ENCODE measurements at regions not wholly inside any gene's neighbourhood (a gene's known extent, or its start where the extent isn't known, plus 50 kb on each side); places are given as distances from the start of the nearest gene placed in this dataset.

DNA sequence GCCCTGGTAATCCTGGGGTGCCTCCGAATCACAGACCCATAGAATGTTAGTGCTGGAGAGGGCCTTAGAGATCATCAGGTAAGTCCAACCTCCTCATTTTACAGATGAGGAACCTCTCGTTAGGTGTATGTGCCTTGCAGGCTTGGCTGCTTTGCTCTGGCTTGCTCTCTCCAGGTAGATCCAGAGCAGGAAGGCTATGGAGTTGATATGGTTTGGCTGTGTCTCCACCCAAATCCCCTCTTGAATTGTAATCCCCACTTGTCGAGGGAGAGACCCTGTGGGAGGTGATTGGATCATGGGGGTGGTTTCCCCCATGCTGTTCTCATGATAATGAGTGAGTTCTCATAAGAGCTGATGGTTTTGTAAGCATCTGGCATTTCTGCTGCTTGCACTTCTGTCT, 186.0 kb upstream of the PLXNA2 start:
- TF ChIP-seq POLR2A (IDR thresholded peaks at IDR 0.05) (no peak), CTCF (IDR thresholded peaks at IDR 0.05) (no peak), EP300 (IDR thresholded peaks at IDR 0.05) (no peak), POLR2AphosphoS5 (IDR thresholded peaks at IDR 0.05) (no peak)
- DNase-seq (ENCODE audit: low spot score in 2 of 2) = no peak
- WGBS = 72% methylated on average over 3 of the region's 3 CpGs
- H3K36me3 ChIP-seq = no peaks in the 10 kb centered on the region
- no peak overlapping the region for H3K27ac ChIP-seq
- H3K27me3 ChIP-seq = no peaks in the 10 kb centered on the region
- H3K4me1 ChIP-seq = no peaks in the 10 kb centered on the region
- no peak overlapping the region for H3K4me3 ChIP-seq
- no peaks in the 10 kb centered on the region for H3K9me3 ChIP-seq

GRCh38 chr1:208431721-208432120, 187.5 kb upstream of the PLXNA2 start:
- H3K27ac ChIP-seq = no peak overlapping the region
- H3K27me3 ChIP-seq = no peaks in the 10 kb centered on the region
- TF ChIP-seq EP300 (IDR thresholded peaks at IDR 0.05) = no peak
- no peak for TF ChIP-seq CTCF (IDR thresholded peaks at IDR 0.05)
- TF ChIP-seq POLR2AphosphoS5 (IDR thresholded peaks at IDR 0.05) = no peak
- TF ChIP-seq POLR2A (IDR thresholded peaks at IDR 0.05) = no peak
- H3K4me3 ChIP-seq = no peak overlapping the region
- H3K4me1 ChIP-seq = no peaks in the 10 kb centered on the region
- DNase-seq (ENCODE audit: low spot score in 2 of 2) = no peak
- 82% methylated on average over 3 of the region's 3 CpGs for WGBS
- H3K36me3 ChIP-seq = no peaks in the 10 kb centered on the region
- no peaks in the 10 kb centered on the region for H3K9me3 ChIP-seq

GRCh38 chr1:208432346-208432745, 188.2 kb upstream of the PLXNA2 start:
- Histone ChIP-seq H3K4me1 (no peaks in the 10 kb centered on the region), H3K9me3 (no peaks in the 10 kb centered on the region), H3K4me3 (no peak overlapping the region), H3K27me3 (no peaks in the 10 kb centered on the region), H3K27ac (no peak overlapping the region), H3K36me3 (no peaks in the 10 kb centered on the region)
- no peak for DNase-seq (ENCODE audit: low spot score in 2 of 2)
- TF ChIP-seq POLR2AphosphoS5 (IDR thresholded peaks at IDR 0.05) (no peak), EP300 (IDR thresholded peaks at IDR 0.05) (no peak), CTCF (IDR thresholded peaks at IDR 0.05) (no peak), POLR2A (IDR thresholded peaks at IDR 0.05) (no peak)
- 63% methylated on average over 2 of the region's 2 CpGs for WGBS

- 73% methylated on average over 1 of the region's 1 CpG for WGBS
- no peaks in the 10 kb centered on the region for H3K27me3 ChIP-seq
- TF ChIP-seq CTCF (IDR thresholded peaks at IDR 0.05) = no peak
- TF ChIP-seq POLR2A (IDR thresholded peaks at IDR 0.05) = no peak
- TF ChIP-seq EP300 (IDR thresholded peaks at IDR 0.05) = no peak
- no peak for TF ChIP-seq POLR2AphosphoS5 (IDR thresholded peaks at IDR 0.05)
- H3K27ac ChIP-seq = no peak overlapping the region
- H3K4me1 ChIP-seq = no peaks in the 10 kb centered on the region
- no peaks in the 10 kb centered on the region for H3K36me3 ChIP-seq
- DNase-seq (ENCODE audit: low spot score in 2 of 2) = no peak
- no peak overlapping the region for H3K4me3 ChIP-seq
- no peaks in the 10 kb centered on the region for H3K9me3 ChIP-seq
These were observed 188.9 kb upstream of the PLXNA2 start for GRCh38 chr1:208433086-208433485.

DNA sequence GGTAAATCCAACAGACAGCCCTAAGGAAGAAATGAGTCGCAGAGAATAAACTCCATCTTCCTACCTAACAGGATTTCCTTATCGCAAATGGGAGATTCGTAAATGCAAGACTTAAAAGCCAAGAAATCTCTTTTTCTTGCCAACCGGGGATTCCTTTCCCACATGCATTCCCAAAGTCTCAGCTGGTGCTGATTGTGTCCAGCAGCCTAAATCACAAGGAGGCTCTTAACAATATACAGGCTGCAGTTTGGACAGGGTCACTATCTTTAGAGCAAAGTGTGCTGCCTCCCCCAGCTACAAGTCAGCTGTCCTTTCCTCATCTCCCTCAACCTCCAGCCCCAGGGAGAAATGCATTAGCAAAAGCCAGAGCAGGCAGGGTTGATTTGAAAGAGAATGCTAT, 189.8 kb upstream of the PLXNA2 start:
- no peaks in the 10 kb centered on the region for H3K9me3 ChIP-seq
- H3K27me3 ChIP-seq = no peaks in the 10 kb centered on the region
- H3K27ac ChIP-seq = no peak overlapping the region
- no peaks in the 10 kb centered on the region for H3K36me3 ChIP-seq
- no peak for DNase-seq (ENCODE audit: low spot score in 2 of 2)
- TF ChIP-seq CTCF (IDR thresholded peaks at IDR 0.05) (no peak), POLR2A (IDR thresholded peaks at IDR 0.05) (no peak), POLR2AphosphoS5 (IDR thresholded peaks at IDR 0.05) (no peak), EP300 (IDR thresholded peaks at IDR 0.05) (no peak)
- H3K4me3 ChIP-seq = no peak overlapping the region
- no peaks in the 10 kb centered on the region for H3K4me1 ChIP-seq
- WGBS = 69% methylated on average over 4 of the region's 4 CpGs
